IPS DF 4.7 (cell line): ENCODE measurements at regions not wholly inside any gene's neighbourhood (a gene's known extent, or its start where the extent isn't known, plus 50 kb on each side); places are given as distances from the start of the nearest gene placed in this dataset.

ENCODE experiments used
- DNase-seq: peaks from one replicate; pipeline ENCODE4 v3.0.0-alpha.2; 2013; ENCODE audit warnings: low spot score; ENCODE audit errors: extremely low read depth

DNA sequence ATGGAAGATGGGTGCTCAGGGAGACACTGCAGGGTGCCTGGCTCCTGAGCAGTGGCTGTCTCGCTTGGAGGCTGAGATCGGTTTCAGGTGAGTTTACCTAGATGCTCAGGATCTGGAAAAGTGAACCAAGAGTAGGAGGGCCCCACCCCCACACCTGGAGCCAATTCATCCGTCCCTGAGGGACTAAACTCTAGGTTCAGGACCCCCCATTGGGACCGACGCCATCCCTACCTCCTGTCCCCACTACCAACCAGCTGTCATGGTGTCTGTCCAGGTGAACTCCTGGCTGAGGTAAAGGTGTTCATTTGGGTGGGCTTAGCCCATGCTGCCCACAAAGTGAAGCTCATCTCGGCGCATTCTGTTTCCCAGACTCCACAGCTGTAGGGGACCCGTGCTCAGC lies 174.6 kb upstream of the PLPP4 start:
- DNase-seq, result no peak

DNA sequence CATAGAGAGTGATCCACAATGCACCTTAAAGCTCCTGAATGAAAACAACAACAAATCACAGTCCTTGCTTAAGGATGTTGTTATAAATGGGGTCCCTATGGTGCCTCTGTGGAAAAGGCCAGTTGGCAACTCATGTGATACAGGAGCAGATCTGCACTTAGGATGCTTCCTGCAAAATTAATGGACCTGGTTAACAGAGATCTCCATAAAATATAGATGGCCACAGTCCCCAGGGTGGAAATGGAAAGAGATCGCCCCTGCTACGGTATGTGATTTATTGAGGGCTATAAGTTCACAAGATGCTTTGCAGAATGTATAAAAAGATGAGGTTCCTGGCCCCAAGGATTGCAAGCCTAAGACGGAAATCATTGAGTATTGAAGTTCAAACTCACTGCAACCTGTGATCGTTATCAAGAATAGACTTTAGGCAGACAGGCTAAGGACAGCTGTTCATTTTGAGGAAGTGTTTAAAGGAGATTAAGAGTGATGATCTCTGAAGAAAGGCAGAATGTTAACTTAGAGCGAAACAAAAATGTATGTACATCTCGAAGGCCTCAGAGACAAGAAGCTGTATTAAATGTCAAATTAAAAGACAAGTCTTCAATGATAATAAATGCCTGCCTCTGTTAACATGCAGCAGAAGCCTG lies 174.1 kb upstream of the PLPP4 start:
- DNase-seq, result no peak

DNA sequence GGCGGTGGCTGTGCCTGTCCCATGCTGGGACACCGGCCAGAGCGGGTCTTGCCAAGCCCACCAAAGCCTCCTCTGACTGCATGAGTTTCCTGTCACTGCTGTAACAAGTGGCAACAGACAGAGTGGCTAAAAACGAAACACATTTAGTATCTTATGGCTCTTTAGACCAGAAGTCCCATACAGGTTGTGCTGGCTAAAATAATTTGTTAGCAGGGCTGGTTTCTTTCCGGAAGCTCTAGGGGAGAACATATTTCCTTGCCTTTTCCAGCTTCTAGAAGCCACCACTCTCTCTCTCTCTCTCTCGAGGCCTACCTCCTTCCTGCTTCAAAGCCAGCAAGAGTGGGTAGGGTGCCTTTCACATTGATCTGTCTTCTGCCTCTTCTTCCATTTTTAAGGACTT lies 171.6 kb upstream of the PLPP4 start:
- DNase-seq, result no peak

DNA sequence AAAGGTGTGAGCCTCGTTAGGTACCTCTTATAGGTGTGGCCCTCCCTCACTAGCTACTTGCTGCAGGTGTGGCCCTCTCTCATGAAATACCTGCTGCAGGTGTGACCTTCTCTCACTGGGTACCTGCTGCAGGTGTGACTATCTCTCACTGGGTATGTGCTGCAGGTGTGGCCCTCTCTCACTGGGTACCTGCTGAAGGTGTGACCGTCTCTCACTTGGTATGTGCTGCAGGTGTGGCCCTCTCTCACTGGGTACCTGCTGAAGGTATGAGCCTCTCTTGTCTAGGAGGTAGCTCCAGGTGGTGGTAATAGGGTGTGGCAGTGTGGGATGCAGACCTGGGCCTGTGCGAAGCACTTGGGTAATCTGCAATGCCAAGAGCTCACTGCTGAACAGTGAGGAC lies 170.7 kb upstream of the PLPP4 start:
- no peak for DNase-seq

DNA sequence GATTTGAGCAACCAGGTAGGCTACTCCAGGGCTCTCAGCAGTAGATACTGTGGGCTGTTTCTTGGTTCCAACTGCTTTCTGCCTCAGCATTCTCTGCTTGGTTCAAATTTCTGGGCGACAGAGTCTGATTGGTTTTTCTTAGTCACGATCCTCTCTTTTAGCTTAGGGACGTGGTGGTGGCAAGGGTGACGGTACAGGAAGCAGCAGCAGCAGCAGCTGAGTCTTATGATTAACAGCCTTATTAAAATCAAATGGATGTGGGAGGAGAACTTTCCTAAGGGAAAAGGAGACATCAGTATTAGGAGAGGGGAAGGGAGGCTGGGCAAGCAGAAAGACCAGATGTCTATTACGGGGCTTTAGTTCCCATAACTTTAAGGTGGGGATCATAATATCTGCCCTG lies 156.5 kb upstream of the PLPP4 start:
- no peak for DNase-seq

DNA sequence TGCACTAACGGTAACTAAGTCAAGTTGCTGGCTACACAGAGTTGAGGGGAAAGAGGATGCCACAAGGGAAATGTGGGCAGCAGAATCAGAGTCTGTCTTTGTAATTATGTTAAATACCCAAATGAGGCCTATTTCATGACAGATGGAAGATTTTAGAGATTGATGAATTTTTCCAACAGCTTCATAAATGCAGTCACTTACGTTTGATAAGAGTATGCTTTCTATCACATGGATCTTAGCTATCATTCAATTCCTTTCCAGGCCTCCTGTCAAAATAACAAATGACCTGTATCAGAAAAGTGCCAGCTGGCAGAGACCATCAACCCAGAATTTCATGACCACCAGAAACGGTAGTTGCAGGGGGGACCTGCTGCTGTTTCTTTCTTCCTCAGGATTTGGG lies 148.4 kb upstream of the PLPP4 start:
- no peak for DNase-seq

DNA sequence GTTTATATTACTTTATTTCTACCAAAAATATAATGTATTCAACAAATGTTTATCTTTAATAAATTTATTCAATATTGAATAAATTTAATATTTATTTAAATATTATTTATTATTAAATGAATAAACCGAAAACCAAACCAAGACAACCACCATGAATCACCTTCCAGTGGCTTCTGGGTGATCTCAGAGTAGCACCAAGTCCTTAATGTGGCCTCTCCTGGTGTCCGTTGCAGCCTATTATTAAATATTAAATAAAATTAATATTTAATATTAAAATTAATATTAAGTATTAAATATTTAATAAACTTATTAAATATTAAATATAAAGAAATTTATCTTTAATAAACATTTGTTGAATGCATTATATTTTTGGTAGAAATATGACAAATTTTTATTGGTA lies 143.3 kb upstream of the PLPP4 start:
- DNase-seq, result no peak

DNA sequence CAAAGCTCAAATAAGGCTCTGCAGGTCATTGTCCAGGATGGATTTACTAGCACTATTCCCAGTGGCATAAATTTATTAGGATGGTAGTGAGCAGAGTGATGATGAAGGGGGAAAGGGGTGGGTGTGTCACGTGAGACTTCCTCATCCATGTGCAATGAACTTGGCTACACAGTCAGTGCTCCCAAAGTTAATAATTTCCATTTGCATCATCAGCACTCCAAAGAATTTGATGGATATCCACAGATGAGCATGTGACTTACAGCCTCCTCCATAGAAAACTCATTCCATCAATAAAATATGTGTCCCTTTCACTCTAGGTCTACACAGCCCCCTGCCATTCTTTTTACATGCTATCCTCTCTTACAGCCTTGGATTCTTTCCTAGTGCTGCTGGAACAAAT lies 142.6 kb upstream of the PLPP4 start:
- no peak for DNase-seq

DNA sequence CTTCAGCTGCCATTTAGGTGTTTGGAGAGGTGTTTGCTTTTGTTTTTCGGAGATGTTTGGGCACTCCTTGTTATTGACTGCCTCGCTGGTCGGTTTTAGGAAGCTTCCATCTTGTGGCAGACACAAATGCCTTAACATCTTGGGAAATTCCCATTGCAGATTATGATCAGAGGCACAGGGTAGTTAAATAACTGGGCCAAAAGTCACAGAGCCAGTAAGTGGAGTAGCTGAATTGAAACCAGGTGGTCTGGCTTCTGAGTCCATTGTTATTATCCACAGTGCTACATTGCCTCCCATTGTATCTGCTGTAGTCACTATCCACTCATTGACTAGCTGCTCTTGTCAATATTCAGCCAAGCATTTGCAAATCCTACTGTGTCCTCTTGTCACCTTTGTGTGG lies 138.2 kb upstream of the PLPP4 start:
- DNase-seq, result no peak

DNA sequence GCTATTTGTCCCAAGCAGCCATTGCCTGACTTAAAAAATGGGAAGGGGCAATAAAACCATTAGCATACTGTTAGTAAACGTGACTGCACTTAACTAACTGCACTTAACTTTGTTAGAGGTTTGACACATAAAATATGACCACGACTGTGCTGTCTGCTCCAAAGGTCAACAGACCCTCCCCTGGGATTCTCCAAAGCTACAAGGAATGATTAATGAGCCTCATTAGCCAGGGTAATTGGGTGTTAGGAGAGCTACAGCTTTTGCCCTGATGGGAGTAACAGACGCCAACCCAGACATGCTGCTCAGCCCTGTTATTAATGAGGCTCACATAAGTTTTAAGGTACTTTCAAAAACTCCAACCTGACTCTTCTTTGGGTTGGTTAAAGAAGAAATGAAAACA lies 129.4 kb upstream of the PLPP4 start:
- no peak for DNase-seq

DNA sequence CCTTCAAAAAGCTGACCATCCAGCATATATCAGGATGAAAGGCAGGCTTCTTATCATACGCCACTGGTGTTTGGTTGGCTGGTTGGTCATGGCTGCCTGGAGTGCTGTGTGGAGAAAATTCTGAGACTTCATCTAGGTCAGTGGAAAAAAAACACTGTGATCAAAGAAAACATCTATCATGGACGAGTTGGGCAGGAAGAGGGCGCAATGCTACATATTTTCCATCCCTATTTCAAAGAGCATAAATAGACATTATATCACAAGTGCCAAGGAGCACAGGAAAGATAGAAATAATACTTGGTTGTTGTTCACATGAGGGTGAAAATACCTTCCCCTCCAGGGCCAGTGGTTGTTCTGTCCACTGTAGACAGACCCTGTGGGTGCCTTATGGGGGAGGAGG lies 128.4 kb upstream of the PLPP4 start:
- DNase-seq, result no peak

DNA sequence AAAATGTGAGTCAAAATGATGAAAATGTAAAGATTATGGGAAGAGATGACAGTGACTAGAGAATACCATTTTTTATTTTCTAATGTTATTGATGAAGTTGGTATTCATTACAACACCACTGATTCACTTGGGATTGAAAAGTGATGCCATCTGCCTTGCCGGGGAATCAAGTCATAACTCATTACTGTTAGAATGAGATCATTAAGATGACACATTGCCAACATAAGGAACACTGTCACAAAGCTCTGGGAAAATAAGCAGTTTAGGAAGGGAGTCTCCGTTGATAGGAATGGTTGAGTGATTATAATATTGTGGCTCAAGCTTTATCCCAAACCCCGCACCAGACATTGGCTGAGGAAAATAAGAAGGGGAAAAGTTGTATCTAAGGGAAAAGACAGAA lies 121.5 kb upstream of the PLPP4 start:
- DNase-seq, result no peak

DNA sequence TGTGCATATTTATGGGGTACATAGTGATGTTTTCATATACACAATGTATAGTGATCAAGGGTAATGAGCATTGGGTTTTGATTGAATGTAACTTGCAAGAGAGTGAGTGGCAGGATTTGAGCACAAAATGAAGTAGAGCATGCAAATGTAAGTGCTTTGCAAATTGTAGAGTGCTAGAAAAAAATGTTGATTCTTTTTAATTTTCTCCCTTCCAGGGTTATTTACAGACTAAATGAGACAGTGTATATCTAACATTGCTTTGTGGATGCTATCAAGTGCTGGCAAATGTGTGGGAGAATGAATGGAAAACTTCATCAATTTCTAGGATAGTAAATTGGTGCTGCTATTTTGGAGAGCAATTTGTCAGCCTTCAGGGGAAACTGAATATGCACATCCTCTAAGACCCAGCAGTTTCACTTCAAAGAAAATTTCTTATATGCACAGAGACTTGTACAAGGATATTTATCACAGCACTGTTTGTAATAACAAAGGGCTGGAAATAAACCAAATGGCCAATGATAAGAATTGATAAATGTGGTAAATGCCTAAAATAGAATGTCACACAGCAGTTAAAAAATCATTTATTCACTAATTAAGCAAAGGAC lies 120.6 kb upstream of the PLPP4 start:
- DNase-seq, result no peak

DNA sequence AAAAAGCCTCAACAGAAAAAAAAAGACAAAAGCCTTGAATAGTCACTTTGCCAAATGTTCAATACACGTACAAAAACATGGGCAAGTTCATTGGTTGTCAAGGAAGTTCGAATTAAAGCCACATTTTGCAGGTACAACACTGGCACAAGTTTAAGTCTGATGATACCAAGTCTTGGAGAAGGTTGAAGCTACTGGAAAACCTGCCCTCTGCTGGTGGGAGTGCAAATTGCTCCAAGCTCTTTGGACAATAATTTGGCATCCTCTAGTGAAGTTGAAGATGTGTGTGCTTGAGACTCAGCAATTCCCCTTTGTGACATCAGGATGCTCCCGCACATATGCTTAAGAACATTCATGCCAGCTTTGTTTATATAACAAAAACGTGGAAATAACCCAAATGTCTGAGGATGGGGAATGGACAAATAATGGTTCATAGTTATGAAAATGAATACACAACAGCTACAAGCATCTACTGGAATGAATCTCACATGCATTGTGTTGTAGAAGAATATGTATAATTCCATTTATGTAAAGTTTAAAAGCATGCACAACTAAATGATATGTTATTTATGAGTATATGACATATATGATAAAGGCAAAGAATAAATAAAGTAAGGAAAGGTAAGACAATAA lies 120.0 kb upstream of the PLPP4 start:
- DNase-seq, result peak; percentile 58

DNA sequence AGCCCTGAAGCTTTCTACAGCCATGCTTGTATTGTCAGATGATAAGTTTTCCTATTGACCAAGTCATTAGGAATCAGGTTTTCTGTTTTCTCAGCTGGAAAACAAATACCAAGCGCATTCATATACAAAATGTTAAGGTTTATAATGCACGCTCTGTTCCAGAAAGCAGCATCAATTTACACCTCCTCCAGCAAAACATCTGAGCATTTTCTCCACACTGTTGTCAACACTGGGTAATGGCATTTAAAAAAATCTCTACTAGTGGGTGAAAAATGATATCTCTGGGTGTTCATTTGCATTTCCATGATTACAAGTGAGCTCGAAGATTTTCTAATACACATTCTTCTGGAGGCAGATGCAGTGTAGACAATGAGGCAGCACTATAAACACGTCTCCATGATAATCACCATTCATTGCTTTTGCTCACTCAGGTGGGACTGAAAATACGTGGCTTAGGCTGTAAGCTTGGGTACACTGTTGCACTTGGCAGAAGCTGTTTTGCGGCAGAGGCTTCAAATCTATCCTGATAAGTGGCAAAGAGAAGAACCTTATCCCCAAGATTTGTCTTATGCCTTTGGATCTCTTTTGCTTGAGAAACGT lies 114.8 kb upstream of the PLPP4 start:
- no peak for DNase-seq

DNA sequence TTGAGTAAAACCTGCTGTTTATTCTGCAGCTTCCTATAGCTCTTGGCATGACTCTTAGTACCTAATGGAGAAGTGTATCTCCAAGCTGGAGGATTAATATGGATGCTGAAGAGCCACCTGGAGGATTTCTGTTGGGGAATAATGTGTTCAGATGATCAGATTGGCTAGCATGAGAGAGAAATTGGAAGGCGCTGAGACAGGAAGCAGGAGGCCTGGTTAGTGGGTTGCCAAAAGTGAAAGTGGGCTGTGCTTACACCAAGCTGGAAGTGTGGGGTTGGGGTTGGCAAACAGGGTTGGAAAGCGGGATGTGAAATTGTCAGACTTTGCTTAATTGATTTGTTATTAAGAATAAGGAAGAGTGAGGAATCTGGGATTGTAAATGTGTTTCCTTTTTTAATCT lies 111.8 kb upstream of the PLPP4 start:
- no peak for DNase-seq

DNA sequence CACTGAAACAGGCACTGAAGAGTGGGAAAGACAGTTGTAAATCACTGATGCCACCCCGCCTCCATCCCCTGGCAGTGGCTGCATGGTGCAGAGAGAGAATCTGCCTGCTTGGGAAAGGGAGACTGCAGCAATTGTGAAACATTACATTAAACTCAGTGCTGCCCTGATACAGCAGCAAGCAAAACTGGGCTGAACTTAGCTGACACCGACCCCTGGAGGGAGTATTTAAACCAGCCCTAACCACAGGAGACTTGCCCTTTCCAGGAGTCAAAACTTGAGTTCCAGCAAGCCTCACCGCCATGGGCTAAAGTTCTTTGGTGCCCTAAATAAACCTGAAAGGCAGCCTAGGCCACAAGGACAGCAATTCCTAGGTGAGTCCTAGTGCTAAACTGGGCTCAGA lies 109.4 kb upstream of the PLPP4 start:
- no peak for DNase-seq

DNA sequence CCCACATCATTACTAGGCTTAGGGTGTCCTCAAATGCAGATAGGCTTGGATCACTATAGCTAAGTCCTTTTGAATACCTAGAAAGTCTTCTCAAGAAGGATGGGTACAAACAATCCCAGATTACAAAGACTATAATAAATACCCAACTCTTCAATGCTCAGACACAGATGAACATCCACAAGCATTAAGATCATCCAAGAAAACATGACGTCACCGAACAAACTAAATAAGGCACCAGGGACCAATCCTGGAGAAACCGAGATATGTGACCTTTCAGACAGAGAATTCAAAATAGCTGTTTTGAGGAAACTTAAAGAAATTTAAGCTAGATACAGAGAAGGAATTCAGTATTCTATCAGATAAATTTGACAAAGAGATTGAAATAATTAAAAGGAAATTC lies 108.0 kb upstream of the PLPP4 start:
- no peak for DNase-seq

DNA sequence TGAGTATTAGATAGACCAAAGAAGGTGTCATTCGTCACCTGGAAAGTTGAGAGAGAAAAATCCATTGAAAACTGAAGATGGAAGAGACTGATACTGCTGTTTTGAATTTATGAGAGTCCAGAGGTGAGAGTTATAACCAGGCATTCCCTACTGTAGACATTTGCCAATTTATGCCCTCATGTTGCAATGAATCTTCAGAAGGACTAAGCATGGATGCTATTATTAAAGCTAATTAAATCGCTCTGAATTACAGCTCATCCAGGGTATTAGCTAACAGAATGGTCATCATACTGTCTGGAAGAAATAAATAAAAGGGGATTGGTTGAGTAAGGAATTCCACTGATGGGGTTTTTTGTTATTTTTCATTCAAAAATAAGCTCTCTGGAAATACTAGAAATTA lies 101.6 kb upstream of the PLPP4 start:
- DNase-seq, result no peak

DNA sequence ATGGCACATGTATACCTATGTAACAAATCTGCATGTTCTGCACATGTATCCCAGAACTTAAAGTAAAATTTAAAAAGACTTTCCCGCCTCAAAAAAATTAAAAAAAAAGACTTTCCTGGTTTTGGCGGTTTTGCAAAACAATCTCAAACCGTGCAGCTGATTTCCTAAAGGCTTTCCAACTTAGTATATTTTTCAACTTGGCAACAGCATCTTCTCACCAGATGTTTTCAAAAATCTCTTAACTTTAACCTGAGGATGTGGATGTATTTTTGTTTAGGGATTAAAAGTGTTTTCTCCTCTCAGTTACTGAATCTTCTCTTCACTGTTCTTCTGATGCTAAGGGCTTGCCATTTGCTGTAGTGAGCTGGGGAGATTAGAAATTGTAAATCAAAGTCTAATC lies 96.5 kb upstream of the PLPP4 start:
- DNase-seq, result no peak

DNA sequence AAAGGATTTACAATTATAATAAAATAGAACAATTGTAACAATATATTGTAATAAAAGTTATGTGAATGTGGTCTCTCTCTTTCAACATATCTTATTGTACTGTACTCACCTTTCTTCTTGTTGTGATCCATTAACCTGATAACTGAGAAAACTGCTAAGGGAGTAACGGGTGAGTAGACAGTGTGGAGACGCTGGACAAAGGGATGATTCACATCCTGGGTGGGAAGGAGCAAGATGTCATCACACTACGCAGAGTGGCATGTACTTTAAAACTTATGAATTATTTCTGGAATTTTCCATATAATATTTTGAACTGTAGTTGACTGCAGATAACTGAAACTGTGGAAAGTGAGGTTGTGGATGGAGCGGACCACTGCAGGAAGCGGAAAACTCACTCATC lies 91.2 kb upstream of the PLPP4 start:
- DNase-seq, result no peak

DNA sequence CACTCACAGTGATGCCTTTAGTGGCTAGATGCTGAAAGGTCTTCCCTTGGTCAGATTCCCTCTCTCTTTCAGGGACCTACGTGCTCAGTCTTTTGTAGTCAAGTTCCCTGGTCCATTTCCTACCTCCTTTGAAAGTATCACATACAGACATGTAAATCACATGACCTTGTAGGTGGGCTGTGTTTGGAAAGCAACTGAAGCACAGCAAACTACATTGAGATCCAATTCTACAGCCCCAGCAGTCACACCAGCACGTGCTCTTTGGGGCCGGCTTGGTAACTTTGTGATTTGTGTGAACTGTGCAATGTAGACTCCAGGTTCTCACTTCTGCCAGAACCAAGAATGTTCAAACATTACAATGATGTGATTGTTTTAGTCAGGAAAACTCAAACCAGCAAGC lies 89.7 kb upstream of the PLPP4 start:
- no peak for DNase-seq

DNA sequence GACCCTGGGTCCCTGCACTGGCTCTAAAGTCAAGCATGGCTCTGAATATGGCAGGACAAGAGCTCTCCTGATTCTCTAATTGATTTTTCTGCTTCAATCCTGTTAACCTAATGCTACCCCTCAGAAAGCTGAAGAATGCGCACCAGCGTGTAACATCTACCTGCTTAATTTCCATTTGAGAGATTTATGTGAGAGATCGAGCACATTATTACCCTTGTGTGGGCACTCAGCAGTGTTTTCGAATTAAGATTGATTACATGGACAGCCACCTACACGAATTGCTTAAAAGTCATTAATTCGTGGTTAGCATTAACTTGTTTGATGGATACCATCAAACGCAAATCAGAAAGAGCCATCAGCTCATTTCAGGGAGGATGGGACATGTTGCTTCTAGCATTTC lies 88.7 kb upstream of the PLPP4 start:
- DNase-seq, result no peak
